ENCODE measurements at regions not wholly inside any gene's neighbourhood (a gene's known extent, or its start where the extent isn't known, plus 50 kb on each side); places are given as distances from the start of the nearest gene placed in this dataset.

GRCh38 chr17:34012709-34013375 is 242.2 kb upstream of the CCL2 start:
- intact Hi-C loops (cut with micrococcal nuclease) = no loop called here
- H3K4me3 Mint-ChIP-seq = no peak overlapping the region

GRCh38 chr17:34015253-34015652 is 239.8 kb upstream of the CCL2 start:
- no peaks in the 10 kb centered on the region for H3K79me2 ChIP-seq (ENCODE audit: control insufficient read depth, insufficient read depth, low read length)
- ChIA-PET POLR2A (no interaction called here), CTCF (no interaction called here)
- no peaks in the 10 kb centered on the region for H3K27me3 ChIP-seq (replicated peaks in 1 of 4; ENCODE audit: control extremely low read depth in 1 of 4, control insufficient read depth in 3 of 4, insufficient read depth in 4 of 4, low read length in 3 of 4)
- H3K4me2 ChIP-seq (replicated peaks; ENCODE audit: low read depth, low read length, poor library complexity, severe bottlenecking) = no peak overlapping the region
- H4K20me1 ChIP-seq (ENCODE audit: control insufficient read depth, insufficient read depth, low read length, poor library complexity, severe bottlenecking) = no peaks in the 10 kb centered on the region
- peaks cover 4% of the 10 kb centered on the region for H3K27me3 Mint-ChIP-seq
- H3K27ac Mint-ChIP-seq = no peak overlapping the region
- no peak overlapping the region for H3K4me3 ChIP-seq (ENCODE audit: control extremely low read depth in 1 of 5, extremely low read depth in 1 of 5, insufficient read depth in 1 of 5, low read depth in 2 of 5, low read length in 4 of 5)
- intact Hi-C loops (cut with micrococcal nuclease) = no loop called here
- no peaks in the 10 kb centered on the region for H3K4me1 ChIP-seq (ENCODE audit: control insufficient read depth in 2 of 2, insufficient read depth in 2 of 2, low read length in 2 of 2)
- TF ChIP-seq EZH2 (IDR thresholded peaks at IDR 0.05; ENCODE audit: borderline replicate concordance, insufficient read depth, low read depth, low read length, poor library complexity, severe bottlenecking) (no peak), CTCF (IDR thresholded peaks at IDR 0.05) (no peak)
- no peaks in the 10 kb centered on the region for H3K4me1 Mint-ChIP-seq
- H3K27ac ChIP-seq (ENCODE audit: low read length in 2 of 2) = no peak overlapping the region
- H3K4me3 Mint-ChIP-seq = no peak overlapping the region
- ATAC-seq (ENCODE audit: low read depth) (no peak), DNase-seq (no peak)
- no peak overlapping the region for H2AFZ ChIP-seq (ENCODE audit: insufficient read depth, low read depth, low read length, poor library complexity, severe bottlenecking)
- no peak overlapping the region for H3K9ac ChIP-seq (ENCODE audit: low read length)
- H3K9me3 ChIP-seq (ENCODE audit: control extremely low read depth in 1 of 3, control insufficient read depth in 2 of 3, insufficient read depth in 1 of 3, low read length in 2 of 3) = no peaks in the 10 kb centered on the region
- 100% methylated on average over 1 of the region's 2 CpGs for WGBS (ENCODE audit: insufficient coverage)
- no peaks in the 10 kb centered on the region for H3K36me3 ChIP-seq (replicated peaks in 1 of 2; ENCODE audit: control extremely low read depth in 1 of 2, control insufficient read depth in 1 of 2, extremely low read depth in 1 of 2, insufficient read depth in 2 of 2, low read length in 1 of 2)
- no peaks in the 10 kb centered on the region for H3K9me3 Mint-ChIP-seq (ENCODE audit: insufficient read depth)

More at GRCh38 chr17:34012709-34013375, 242.2 kb upstream of the CCL2 start:
- Histone ChIP-seq H3K36me3 (replicated peaks in 1 of 2; ENCODE audit: control extremely low read depth in 1 of 2, control insufficient read depth in 1 of 2, extremely low read depth in 1 of 2, insufficient read depth in 2 of 2, low read length in 1 of 2) (no peaks in the 10 kb centered on the region), H3K27me3 (replicated peaks in 1 of 4; ENCODE audit: control extremely low read depth in 1 of 4, control insufficient read depth in 3 of 4, insufficient read depth in 4 of 4, low read length in 3 of 4) (no peaks in the 10 kb centered on the region), H3K79me2 (ENCODE audit: control insufficient read depth, insufficient read depth, low read length) (no peaks in the 10 kb centered on the region), H3K9ac (ENCODE audit: low read length) (no peak overlapping the region), H3K9me3 (ENCODE audit: control extremely low read depth in 1 of 3, control insufficient read depth in 2 of 3, insufficient read depth in 1 of 3, low read length in 2 of 3) (no peaks in the 10 kb centered on the region), H3K27ac (ENCODE audit: low read length in 2 of 2) (no peak overlapping the region), H3K4me1 (ENCODE audit: control insufficient read depth in 2 of 2, insufficient read depth in 2 of 2, low read length in 2 of 2) (no peaks in the 10 kb centered on the region), H3K4me3 (ENCODE audit: control extremely low read depth in 1 of 5, extremely low read depth in 1 of 5, insufficient read depth in 1 of 5, low read depth in 2 of 5, low read length in 4 of 5) (no peak overlapping the region), H3K4me2 (replicated peaks; ENCODE audit: low read depth, low read length, poor library complexity, severe bottlenecking) (no peak overlapping the region), H2AFZ (ENCODE audit: insufficient read depth, low read depth, low read length, poor library complexity, severe bottlenecking) (no peak overlapping the region), H4K20me1 (ENCODE audit: control insufficient read depth, insufficient read depth, low read length, poor library complexity, severe bottlenecking) (no peaks in the 10 kb centered on the region)
- H3K27me3 Mint-ChIP-seq = peaks cover 6% of the 10 kb centered on the region
- POLR2A ChIA-PET = no interaction called here
- TF ChIP-seq CTCF (IDR thresholded peaks at IDR 0.05) (no peak), EZH2 (IDR thresholded peaks at IDR 0.05; ENCODE audit: borderline replicate concordance, insufficient read depth, low read depth, low read length, poor library complexity, severe bottlenecking) (no peak)
- 77% methylated on average over 2 of the region's 5 CpGs for WGBS (ENCODE audit: insufficient coverage)
- ATAC-seq (ENCODE audit: low read depth) = no peak
- H3K27ac Mint-ChIP-seq = no peak overlapping the region
- CTCF ChIA-PET = no interaction called here
- H3K9me3 Mint-ChIP-seq (ENCODE audit: insufficient read depth) = no peaks in the 10 kb centered on the region
- DNase-seq = no peak
- H3K4me1 Mint-ChIP-seq = no peaks in the 10 kb centered on the region
